ENCODE measurements at regions not wholly inside any gene's neighbourhood (a gene's known extent, or its start where the extent isn't known, plus 50 kb on each side); places are given as distances from the start of the nearest gene placed in this dataset.

- no peak for DNase-seq
Observed at GRCh38 chr2:207236156-207236935, 70.6 kb upstream of the KLF7 start.

GRCh38 chr2:207238831-207239701 lies 73.3 kb upstream of the KLF7 start:
- peak in 1 of 6 experiments; percentile 17 for DNase-seq

- peak in 2 of 6 experiments; percentile 12 to 13 for DNase-seq
Observed at GRCh38 chr2:207239754-207240494, 74.2 kb upstream of the KLF7 start.

- no peak for DNase-seq
Observed at GRCh38 chr2:207240649-207241048, 74.9 kb upstream of the KLF7 start.

- no peak for DNase-seq
Observed at GRCh38 chr2:207241198-207241597, 75.5 kb upstream of the KLF7 start.

- no peak for DNase-seq
Observed at GRCh38 chr2:207243601-207244000, 77.9 kb upstream of the KLF7 start.

GRCh38 chr2:207244971-207245925 lies 79.5 kb upstream of the KLF7 start:
- no peak for DNase-seq

GRCh38 chr2:207248702-207249377 lies 83.1 kb upstream of the KLF7 start:
- DNase-seq: no peak

GRCh38 chr2:207251022-207251421 lies 85.3 kb upstream of the KLF7 start:
- DNase-seq: no peak

GRCh38 chr2:207251573-207252192 lies 85.9 kb upstream of the KLF7 start:
- no peak for DNase-seq

- DNase-seq: no peak
Observed at GRCh38 chr2:207252416-207252815, 86.7 kb upstream of the KLF7 start.

- no peak for DNase-seq
Observed at GRCh38 chr2:207252979-207253645, 87.4 kb upstream of the KLF7 start.

GRCh38 chr2:207253666-207254345 lies 88.1 kb upstream of the KLF7 start:
- DNase-seq: no peak

- no peak for DNase-seq
Observed at GRCh38 chr2:207254591-207255464, 89.1 kb upstream of the KLF7 start.

GRCh38 chr2:207255565-207256470 lies 90.1 kb upstream of the KLF7 start:
- no peak for DNase-seq

- no peak for DNase-seq
Observed at GRCh38 chr2:207256476-207257207, 90.9 kb upstream of the KLF7 start.
